A549 (cell line): ENCODE measurements at regions not wholly inside any gene's neighbourhood (a gene's known extent, or its start where the extent isn't known, plus 50 kb on each side); places are given as distances from the start of the nearest gene placed in this dataset.
A peak's percentile ranks its signal among the peaks of the same experiment; 100 is the strongest.

Experiments used
- ATAC-seq, 2 experiments: fragments of 200-7000 bp in 1 of 2; fragments of >200 bp in 1 of 2; cut with Nextera tagmentation in 1 of 2; cut with Tn5 transposase in 1 of 2; 3 replicates each; pipeline versions ENCODE4 v1.8.0 to v1.9.1; 2018 to 2020; ENCODE audit warnings: mild to moderate bottlenecking in 1 of 2, moderate library complexity in 1 of 2
- CTCF ChIA-PET: fragments of 300-600 bp; sonication (Branson Sonifier 250); formaldehyde crosslinking; extraction: SDS; loops from one replicate; lab custom pipeline; 2021; ENCODE audit warnings: antibody characterized with exemption, inconsistent platforms; lab: Yijun Ruan, JAX
- POLR2A ChIA-PET: fragments of 350-600 bp; formaldehyde crosslinking; extraction: SDS; loops from one replicate; lab custom pipeline; 2021; ENCODE audit warnings: antibody characterized with exemption, inconsistent platforms; lab: Yijun Ruan, JAX
- DNase-seq, 2 experiments: peaks; one replicate each; pipeline versions ENCODE4 v3.0.0 to v3.0.0-alpha.2; 2011 to 2016; ENCODE audit warnings: low read depth in 1 of 2, low spot score in 1 of 2
- FAIRE-seq: peaks from 2 replicates; lab custom pipeline; 2011; peaks lifted over from hg19 to GRCh38; lab: Jason Lieb, UNC
- H3K27ac ChIP-seq, 2 experiments: fragments of >200 bp; sonication (Bioruptor Twin); formaldehyde crosslinking; 3 replicates each; pipeline ENCODE4 v1.5.1; 2016 to 2017
- H3K4me1 ChIP-seq: fragments of >200 bp; sonication (Bioruptor Twin); formaldehyde crosslinking; 3 replicates; pipeline ENCODE4 v1.6.1; 2016
- H3K4me2 ChIP-seq: fragments of >200 bp; sonication (Bioruptor Twin); formaldehyde crosslinking; 3 replicates; pipeline ENCODE4 v1.6.1; 2016
- H3K4me3 ChIP-seq: fragments of >200 bp; sonication (Bioruptor Twin); formaldehyde crosslinking; 3 replicates; pipeline ENCODE4 v1.5.1; 2016
- H3K9me3 ChIP-seq: fragments of >200 bp; sonication (Bioruptor Twin); formaldehyde crosslinking; 3 replicates; pipeline ENCODE4 v1.6.1; 2016
- CBX2 ChIP-seq: fragments of 200-600 bp; sonication (generic); IDR thresholded peaks from 2 replicates; pipeline ENCODE4 v1.6.1; 2016; ENCODE audit warnings: low read depth, mild to moderate bottlenecking, borderline replicate concordance
- CEBPB ChIP-seq, 2 experiments: fragments of >200 bp in 1 of 2; sonication (Bioruptor Twin) in 1 of 2; formaldehyde crosslinking in 1 of 2; IDR thresholded peaks; 2 replicates each; pipeline ENCODE4 v1.6.1; 2012 to 2016
- CTCF ChIP-seq: fragments of >200 bp; sonication (Bioruptor Twin); formaldehyde crosslinking; IDR thresholded peaks from 3 replicates; pipeline ENCODE4 v1.5.1; 2016
- FOSB ChIP-seq: fragments of 250-450 bp; sonication (Bioruptor Pico); IDR thresholded peaks from 2 replicates; pipeline ENCODE4 v1.5.0; 2020; ENCODE audit warnings: mild to moderate bottlenecking, moderate library complexity
- HES2 ChIP-seq: fragments of >200 bp; sonication (Bioruptor Twin); formaldehyde crosslinking; IDR thresholded peaks from 2 replicates; pipeline ENCODE4 v1.6.1; 2016
- HMGXB4 ChIP-seq: fragments of 250-450 bp; sonication (Bioruptor Pico); IDR thresholded peaks from 2 replicates; pipeline ENCODE4 v1.5.0; 2021; ENCODE audit warnings: mild to moderate bottlenecking, moderate library complexity, borderline replicate concordance
- HOXA7 ChIP-seq: fragments of 250-450 bp; sonication (Bioruptor Pico); IDR thresholded peaks from 2 replicates; pipeline ENCODE4 v1.5.0; 2020; ENCODE audit warnings: mild to moderate bottlenecking, moderate library complexity
- HOXB13 ChIP-seq: fragments of 250-450 bp; sonication (Bioruptor Pico); IDR thresholded peaks from 2 replicates; pipeline ENCODE4 v1.5.0; 2020; ENCODE audit warnings: low read depth, mild to moderate bottlenecking, moderate library complexity
- JUN ChIP-seq, 2 experiments: fragments of >200 bp; sonication (Bioruptor Twin); formaldehyde crosslinking; IDR thresholded peaks; 2 replicates in 1 of 2; 3 replicates in 1 of 2; pipeline ENCODE4 v1.6.1; 2016 to 2017
- JUNB ChIP-seq: fragments of >200 bp; sonication (Bioruptor Twin); formaldehyde crosslinking; IDR thresholded peaks from 2 replicates; pipeline ENCODE4 v1.6.1; 2016
- MAZ ChIP-seq: fragments of 150-350 bp; IDR thresholded peaks from 2 replicates; pipeline ENCODE4 v1.6.1; 2014; ENCODE audit warnings: antibody characterized with exemption, low read depth, low read length, borderline replicate concordance
- POLR2A ChIP-seq: IDR thresholded peaks from 2 replicates; pipeline ENCODE4 v1.6.1; 2012; ENCODE audit warnings: mild to moderate bottlenecking, low read length
- RCOR1 ChIP-seq: fragments of 150-350 bp; IDR thresholded peaks from 2 replicates; pipeline ENCODE4 v1.6.1; 2014; ENCODE audit warnings: antibody characterized with exemption, low read length, low read depth
- RFX5 ChIP-seq: fragments of 450-650 bp; IDR thresholded peaks from 2 replicates; pipeline ENCODE4 v1.7.1; 2014; ENCODE audit warnings: antibody characterized with exemption, mild to moderate bottlenecking, moderate library complexity
- SMC3 ChIP-seq: fragments of >200 bp; sonication (Bioruptor Twin); formaldehyde crosslinking; IDR thresholded peaks from 3 replicates; pipeline ENCODE4 v1.6.1; 2018; ENCODE audit warnings: inconsistent platforms
- TP53 ChIP-seq: fragments of 250-450 bp; sonication (Bioruptor Pico); IDR thresholded peaks from 2 replicates; pipeline ENCODE4 v1.5.0; 2021; ENCODE audit warnings: mild to moderate bottlenecking, moderate library complexity
- ZC3H11A ChIP-seq: fragments of 450-650 bp; IDR thresholded peaks from 2 replicates; pipeline ENCODE4 v1.6.1; 2014; ENCODE audit warnings: antibody characterized with exemption, mild to moderate bottlenecking
- ZSCAN20 ChIP-seq: fragments of 250-450 bp; sonication (Bioruptor Pico); IDR thresholded peaks from 2 replicates; pipeline ENCODE4 v1.8.0; 2022; ENCODE audit warnings: mild to moderate bottlenecking, moderate library complexity
- WGBS: methylation state at CpG from one replicate; pipeline ENCODE4 v1.1.6; 2017; ENCODE audit errors: missing lambda C conversion rate; 5-methylcytosine and 5-hydroxymethylcytosine counted together
- TF ChIP-seq, protein P1 (sequence below): fragments of 450-650 bp; IDR thresholded peaks from 2 replicates; pipeline ENCODE4 v1.6.1; 2014; ENCODE audit warnings: antibody characterized with exemption
- TF ChIP-seq, protein P2 (sequence below): fragments of 250-450 bp; sonication (Bioruptor Pico); IDR thresholded peaks from 2 replicates; pipeline ENCODE4 v1.5.0; 2020; ENCODE audit warnings: low read depth, mild to moderate bottlenecking, moderate library complexity
- TF ChIP-seq, protein P3 (sequence below): fragments of 200-600 bp; sonication (generic); IDR thresholded peaks from 2 replicates; pipeline ENCODE4 v1.6.1; 2016; ENCODE audit warnings: antibody characterized with exemption, mild to moderate bottlenecking, moderate library complexity
- TF ChIP-seq, protein P4 (sequence below): fragments of 150-350 bp; IDR thresholded peaks from 2 replicates; pipeline ENCODE4 v1.6.1; 2014; ENCODE audit warnings: low read depth, mild to moderate bottlenecking, low read length

GRCh38 chr17:73724341-73724740, 80.1 kb upstream of the SDK2 start:
- no peak overlapping the region for H3K4me3 ChIP-seq
- WGBS, result 63% methylated on average over 5 of the region's 5 CpGs
- no peak overlapping the region for H3K27ac ChIP-seq
- POLR2A ChIA-PET, result no interaction called here
- no peak for FAIRE-seq
- CTCF ChIA-PET, result interaction anchor here (0.6 to 2.6 kb wide), 5 partner anchors 13 to 295 kb away, joined by 3 to 21 read pairs (median 3); no protein-coding TSS in a partner anchor
- H3K9me3 ChIP-seq, result no peaks in the 10 kb centered on the region; the same call in 2 of the 3 replicates
- H3K4me2 ChIP-seq, result no peak overlapping the region
- H3K4me1 ChIP-seq, result no peaks in the 10 kb centered on the region
- ATAC-seq, result peak in 1 of 2 experiments; percentile 23; a peak in 1 of 6 replicates
- TF ChIP-seq, protein P1, sequence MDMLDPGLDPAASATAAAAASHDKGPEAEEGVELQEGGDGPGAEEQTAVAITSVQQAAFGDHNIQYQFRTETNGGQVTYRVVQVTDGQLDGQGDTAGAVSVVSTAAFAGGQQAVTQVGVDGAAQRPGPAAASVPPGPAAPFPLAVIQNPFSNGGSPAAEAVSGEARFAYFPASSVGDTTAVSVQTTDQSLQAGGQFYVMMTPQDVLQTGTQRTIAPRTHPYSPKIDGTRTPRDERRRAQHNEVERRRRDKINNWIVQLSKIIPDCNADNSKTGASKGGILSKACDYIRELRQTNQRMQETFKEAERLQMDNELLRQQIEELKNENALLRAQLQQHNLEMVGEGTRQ, result no peak
- no peak for TF ChIP-seq JUNB
- TF ChIP-seq RCOR1, result no peak
- TF ChIP-seq CBX2, result no peak
- no peak for TF ChIP-seq FOSB (CRISPR knock-in tag)
- DNase-seq, result no peak

GRCh38 chr17:73724990-73725389, 80.7 kb upstream of the SDK2 start:
- CTCF ChIA-PET, result interaction anchor here (1.1 to 1.3 kb wide), 3 partner anchors 11 to 22 kb away, joined by 3 to 4 read pairs (median 4); no protein-coding TSS in a partner anchor
- TF ChIP-seq HMGXB4 (CRISPR knock-in tag) (no peak), CEBPB (IDR thresholded peaks at IDR 0.05) (no peak), JUN (IDR thresholded peaks at IDR 0.05) (no peak), RCOR1 (no peak), ZSCAN20 (no peak)
- TF ChIP-seq, protein P2, sequence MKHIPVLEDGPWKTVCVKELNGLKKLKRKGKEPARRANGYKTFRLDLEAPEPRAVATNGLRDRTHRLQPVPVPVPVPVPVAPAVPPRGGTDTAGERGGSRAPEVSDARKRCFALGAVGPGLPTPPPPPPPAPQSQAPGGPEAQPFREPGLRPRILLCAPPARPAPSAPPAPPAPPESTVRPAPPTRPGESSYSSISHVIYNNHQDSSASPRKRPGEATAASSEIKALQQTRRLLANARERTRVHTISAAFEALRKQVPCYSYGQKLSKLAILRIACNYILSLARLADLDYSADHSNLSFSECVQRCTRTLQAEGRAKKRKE (CRISPR knock-in tag), result no peak
- TF ChIP-seq, all 56 proteins: peak for 0
- FAIRE-seq (no peak), ATAC-seq (no peak), DNase-seq (no peak)
- WGBS, result 74% methylated on average over 4 of the region's 4 CpGs
- no peaks in the 10 kb centered on the region for H3K4me1 ChIP-seq
- no peak overlapping the region for H3K4me2 ChIP-seq
- POLR2A ChIA-PET, result no interaction called here
- H3K4me3 ChIP-seq, result no peak overlapping the region
- H3K9me3 ChIP-seq, result peaks cover 4% of the 10 kb centered on the region; the same call in 2 of the 3 replicates
- no peak overlapping the region for H3K27ac ChIP-seq

DNA sequence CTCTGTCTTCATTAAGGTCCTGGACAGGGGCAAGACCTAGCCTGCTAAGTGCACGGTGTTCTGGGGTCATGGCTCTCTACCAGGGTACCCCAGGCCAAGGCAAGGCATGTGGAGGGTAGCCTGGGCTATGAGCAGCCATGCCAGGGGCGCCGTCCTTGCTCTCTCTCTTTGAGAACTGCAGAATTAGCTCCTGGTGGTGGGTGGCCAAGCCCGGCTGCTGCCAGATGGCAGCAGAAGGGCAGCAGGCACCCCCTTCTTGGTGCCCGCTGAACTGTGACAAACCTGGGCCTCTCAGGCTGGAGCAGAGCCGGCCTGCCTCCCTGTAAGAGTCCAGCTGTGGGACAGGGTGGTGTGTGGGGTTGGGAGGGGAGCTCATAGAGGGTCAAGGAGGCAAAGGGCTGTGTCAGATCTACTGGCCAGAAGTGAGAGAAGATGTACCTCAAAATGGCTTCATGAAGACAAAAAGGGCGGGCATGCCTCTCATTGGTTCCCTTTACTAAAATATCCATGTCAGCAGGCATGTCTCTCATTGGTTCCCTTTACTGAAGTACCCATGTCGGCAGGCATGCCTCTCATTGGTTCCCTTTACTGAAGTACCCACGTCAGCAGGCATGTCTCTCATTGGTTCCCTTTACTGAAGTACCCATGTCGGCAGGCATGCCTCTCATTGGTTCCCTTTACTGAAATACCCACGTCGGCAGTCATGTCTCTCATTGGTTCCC, 81.7 kb upstream of the SDK2 start:
- WGBS, result 61% methylated on average over 11 of the region's 12 CpGs
- Histone ChIP-seq H3K4me2 (no peak overlapping the region), H3K4me1 (no peaks in the 10 kb centered on the region), H3K4me3 (no peak overlapping the region), H3K9me3 (peaks cover 14% of the 10 kb centered on the region), H3K27ac (no peak overlapping the region)
- no peak for DNase-seq
- no peak for FAIRE-seq
- POLR2A ChIA-PET, result no interaction called here
- CTCF ChIA-PET, result interaction anchor here (1.1 to 1.3 kb wide), 3 partner anchors 12 to 21 kb away, joined by 3 to 4 read pairs (median 4); no protein-coding TSS in a partner anchor
- no peak for ATAC-seq
- TF ChIP-seq MAZ, result no peak
- TF ChIP-seq SMC3, result no peak
- TF ChIP-seq TP53 (CRISPR knock-in tag), result no peak
- no peak for TF ChIP-seq HES2
- TF ChIP-seq, protein P3, sequence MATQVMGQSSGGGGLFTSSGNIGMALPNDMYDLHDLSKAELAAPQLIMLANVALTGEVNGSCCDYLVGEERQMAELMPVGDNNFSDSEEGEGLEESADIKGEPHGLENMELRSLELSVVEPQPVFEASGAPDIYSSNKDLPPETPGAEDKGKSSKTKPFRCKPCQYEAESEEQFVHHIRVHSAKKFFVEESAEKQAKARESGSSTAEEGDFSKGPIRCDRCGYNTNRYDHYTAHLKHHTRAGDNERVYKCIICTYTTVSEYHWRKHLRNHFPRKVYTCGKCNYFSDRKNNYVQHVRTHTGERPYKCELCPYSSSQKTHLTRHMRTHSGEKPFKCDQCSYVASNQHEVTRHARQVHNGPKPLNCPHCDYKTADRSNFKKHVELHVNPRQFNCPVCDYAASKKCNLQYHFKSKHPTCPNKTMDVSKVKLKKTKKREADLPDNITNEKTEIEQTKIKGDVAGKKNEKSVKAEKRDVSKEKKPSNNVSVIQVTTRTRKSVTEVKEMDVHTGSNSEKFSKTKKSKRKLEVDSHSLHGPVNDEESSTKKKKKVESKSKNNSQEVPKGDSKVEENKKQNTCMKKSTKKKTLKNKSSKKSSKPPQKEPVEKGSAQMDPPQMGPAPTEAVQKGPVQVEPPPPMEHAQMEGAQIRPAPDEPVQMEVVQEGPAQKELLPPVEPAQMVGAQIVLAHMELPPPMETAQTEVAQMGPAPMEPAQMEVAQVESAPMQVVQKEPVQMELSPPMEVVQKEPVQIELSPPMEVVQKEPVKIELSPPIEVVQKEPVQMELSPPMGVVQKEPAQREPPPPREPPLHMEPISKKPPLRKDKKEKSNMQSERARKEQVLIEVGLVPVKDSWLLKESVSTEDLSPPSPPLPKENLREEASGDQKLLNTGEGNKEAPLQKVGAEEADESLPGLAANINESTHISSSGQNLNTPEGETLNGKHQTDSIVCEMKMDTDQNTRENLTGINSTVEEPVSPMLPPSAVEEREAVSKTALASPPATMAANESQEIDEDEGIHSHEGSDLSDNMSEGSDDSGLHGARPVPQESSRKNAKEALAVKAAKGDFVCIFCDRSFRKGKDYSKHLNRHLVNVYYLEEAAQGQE, result no peak
- TF ChIP-seq, protein P4, sequence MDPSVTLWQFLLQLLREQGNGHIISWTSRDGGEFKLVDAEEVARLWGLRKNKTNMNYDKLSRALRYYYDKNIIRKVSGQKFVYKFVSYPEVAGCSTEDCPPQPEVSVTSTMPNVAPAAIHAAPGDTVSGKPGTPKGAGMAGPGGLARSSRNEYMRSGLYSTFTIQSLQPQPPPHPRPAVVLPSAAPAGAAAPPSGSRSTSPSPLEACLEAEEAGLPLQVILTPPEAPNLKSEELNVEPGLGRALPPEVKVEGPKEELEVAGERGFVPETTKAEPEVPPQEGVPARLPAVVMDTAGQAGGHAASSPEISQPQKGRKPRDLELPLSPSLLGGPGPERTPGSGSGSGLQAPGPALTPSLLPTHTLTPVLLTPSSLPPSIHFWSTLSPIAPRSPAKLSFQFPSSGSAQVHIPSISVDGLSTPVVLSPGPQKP, result no peak
- no peak for TF ChIP-seq ZC3H11A
- no peak for TF ChIP-seq RFX5
- TF ChIP-seq CEBPB (IDR thresholded peaks at IDR 0.05), result no peak
- TF ChIP-seq HOXA7 (CRISPR knock-in tag), result no peak
- TF ChIP-seq HOXB13, result no peak
- no peak for TF ChIP-seq CTCF
- no peak for TF ChIP-seq POLR2A
